Lower leg skin (tissue), 4 donors: ENCODE measurements at regions not wholly inside any gene's neighbourhood (a gene's known extent, or its start where the extent isn't known, plus 50 kb on each side); places are given as distances from the start of the nearest gene placed in this dataset.
A peak's percentile ranks its signal among the peaks of the same experiment; 100 is the strongest.

Experiments used
- DNase-seq, 2 donors: peaks; one replicate each; pipeline ENCODE4 v3.0.0-alpha.2; 2019; ENCODE audit warnings: low spot score in 2 of 2
- H3K4me3 ChIP-seq: fragments of 200-600 bp; sonication (generic); 2 replicates; pipeline ENCODE4 v1.5.1; 2017; ENCODE audit warnings: mild to moderate bottlenecking, low read depth; ENCODE audit not compliant: poor library complexity, severe bottlenecking
- CTCF ChIP-seq, 3 donors: fragments of 450-650 bp; IDR thresholded peaks; one replicate each; pipeline ENCODE4 v1.5.1; 2016; ENCODE audit warnings: antibody characterized with exemption in 3 of 3, mild to moderate bottlenecking in 3 of 3, moderate library complexity in 2 of 3
- POLR2A ChIP-seq, 2 donors: fragments of 450-650 bp; IDR thresholded peaks; one replicate each; pipeline ENCODE4 v1.6.1; 2016 to 2017; ENCODE audit warnings: antibody characterized with exemption in 2 of 2, mild to moderate bottlenecking in 1 of 2, moderate library complexity in 1 of 2
- WGBS, 2 donors: methylation state at CpG; one replicate each; pipeline ENCODE4 v1.1.5; 2018; 5-methylcytosine and 5-hydroxymethylcytosine counted together
- intact Hi-C: fragments of 100-400 bp; cut with DNase I; formaldehyde crosslinking; loops from one replicate; pipeline ENCODE4 v1.15.0; 2023; ENCODE audit warnings: low total_unique reads

DNA sequence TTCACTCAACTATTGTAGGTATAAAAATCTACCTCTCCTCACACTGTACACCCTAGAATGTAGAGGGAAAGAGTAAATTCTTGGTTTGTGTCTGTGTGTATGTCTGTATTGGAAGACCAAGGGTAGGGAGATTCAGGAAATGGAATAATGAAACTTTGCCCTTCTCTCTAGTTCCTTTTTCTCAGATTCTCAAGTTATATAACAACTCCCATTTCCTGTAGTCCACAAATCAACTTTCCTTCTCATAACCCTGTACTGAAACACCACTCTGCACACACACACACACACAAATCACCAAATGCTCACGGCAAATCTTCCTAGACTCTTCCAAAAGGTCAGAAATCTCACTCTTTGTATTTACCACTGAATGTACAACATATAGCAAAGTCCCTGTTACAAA is 824.5 kb upstream of the DIAPH2 start:
- WGBS, 2 donors = 64 to 76% methylated on average over 1 of the region's 1 CpG

DNA sequence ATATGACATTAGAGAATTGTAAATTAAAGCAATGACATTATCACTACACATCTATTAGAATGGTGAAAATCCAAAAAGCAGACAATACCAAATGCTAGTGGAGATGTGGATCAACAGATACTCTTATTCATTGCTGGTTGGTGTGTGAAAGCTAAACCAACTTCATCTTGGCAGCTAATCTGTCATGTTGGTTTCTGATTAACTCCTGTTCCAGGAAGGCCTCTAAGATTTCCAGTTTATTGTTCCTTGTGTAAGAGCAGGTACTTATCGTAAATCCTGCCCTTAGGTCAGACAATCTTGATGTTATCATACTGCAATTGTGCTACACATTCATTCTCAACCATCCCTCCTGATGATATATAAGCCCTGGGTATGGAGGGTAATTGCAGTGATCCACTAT is 809.0 kb upstream of the DIAPH2 start:
- no peak for TF ChIP-seq POLR2A (IDR thresholded peaks at IDR 0.05)
- no peak for TF ChIP-seq CTCF (IDR thresholded peaks at IDR 0.05)
- H3K4me3 ChIP-seq = no peak overlapping the region
- intact Hi-C loops = no loop called here
- 83 to 86% methylated on average over 1 of the region's 1 CpG for WGBS, 2 donors
- DNase-seq = no peak

More for the DNA sequence above, 824.5 kb upstream of the DIAPH2 start:
- intact Hi-C loops = no loop called here
- no peak overlapping the region for H3K4me3 ChIP-seq
- DNase-seq = no peak
- TF ChIP-seq POLR2A (IDR thresholded peaks at IDR 0.05) (no peak), CTCF (IDR thresholded peaks at IDR 0.05) (no peak)

DNA sequence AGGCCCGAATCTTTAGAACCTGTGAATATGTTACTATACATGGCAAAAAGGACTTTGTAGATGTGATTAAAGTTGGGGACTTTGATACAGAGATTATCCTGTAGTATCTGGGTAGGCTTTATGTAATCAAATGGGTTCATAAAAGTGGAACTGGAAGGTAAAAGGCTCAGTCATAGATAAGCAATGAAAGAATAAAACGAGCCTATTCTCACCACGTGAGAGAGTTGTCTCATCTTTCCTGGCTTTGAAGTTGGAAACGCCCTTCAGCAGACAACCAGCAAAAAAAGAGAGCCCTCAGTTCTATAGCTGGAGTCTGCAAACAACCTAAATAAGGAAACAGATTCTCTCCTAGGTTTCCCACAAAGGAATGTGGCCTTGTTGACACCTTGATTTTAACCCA is 805.8 kb upstream of the DIAPH2 start:
- no peak overlapping the region for H3K4me3 ChIP-seq
- intact Hi-C loops = no loop called here
- no peak for DNase-seq
- TF ChIP-seq CTCF (IDR thresholded peaks at IDR 0.05) = no peak
- TF ChIP-seq POLR2A (IDR thresholded peaks at IDR 0.05) = no peak
- 46 to 47% methylated on average over 4 of the region's 4 CpGs for WGBS, 2 donors

DNA sequence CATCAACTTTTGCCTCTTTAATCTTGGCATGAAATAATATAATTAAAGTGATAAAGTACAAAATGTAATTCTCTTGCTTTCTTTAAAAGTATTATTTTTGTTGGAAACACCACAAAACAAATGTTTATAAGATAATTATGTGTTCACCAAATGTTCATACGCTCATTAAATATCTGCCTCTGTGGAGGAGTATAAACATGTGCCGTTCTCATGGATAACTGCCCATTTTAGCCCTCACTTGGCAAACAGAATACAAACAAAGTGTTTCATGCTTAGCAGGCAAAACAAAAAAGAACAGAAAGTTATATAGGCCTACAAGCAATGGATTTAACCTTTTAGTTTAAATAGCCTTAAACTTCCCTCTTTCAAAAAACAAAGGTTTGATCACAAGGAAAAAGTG is 800.5 kb upstream of the DIAPH2 start:
- no peak overlapping the region for H3K4me3 ChIP-seq
- WGBS, 2 donors = 24 to 42% methylated on average over 2 of the region's 2 CpGs
- intact Hi-C loops = no loop called here
- TF ChIP-seq POLR2A (IDR thresholded peaks at IDR 0.05) = no peak
- no peak for TF ChIP-seq CTCF (IDR thresholded peaks at IDR 0.05)
- peak in 1 of 2 donors; percentile 10 for DNase-seq

DNA sequence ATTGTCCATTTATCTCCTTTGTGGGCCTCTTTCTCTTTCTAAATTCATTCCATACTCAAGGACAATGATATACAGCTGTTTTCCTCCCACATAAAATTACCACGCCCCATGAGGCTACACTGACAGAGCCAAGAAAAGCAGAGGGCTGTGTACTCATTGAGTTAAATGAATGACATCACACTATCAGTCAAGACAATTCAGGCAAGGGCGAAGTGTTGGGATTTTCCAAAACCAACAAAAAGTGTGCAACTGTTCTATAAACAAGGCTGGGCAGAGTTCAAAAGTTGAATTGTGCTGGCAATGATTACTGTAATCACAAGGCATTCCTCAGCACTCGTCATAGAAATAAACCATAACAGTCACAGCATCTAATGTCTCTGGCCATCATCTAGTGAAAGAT is 799.6 kb upstream of the DIAPH2 start:
- DNase-seq = peak in 1 of 2 donors; percentile 26
- intact Hi-C loops = no loop called here
- 17 to 29% methylated on average over 3 of the region's 3 CpGs for WGBS, 2 donors
- TF ChIP-seq POLR2A (IDR thresholded peaks at IDR 0.05) = no peak
- TF ChIP-seq CTCF (IDR thresholded peaks at IDR 0.05) = no peak
- H3K4me3 ChIP-seq = no peak overlapping the region

DNA sequence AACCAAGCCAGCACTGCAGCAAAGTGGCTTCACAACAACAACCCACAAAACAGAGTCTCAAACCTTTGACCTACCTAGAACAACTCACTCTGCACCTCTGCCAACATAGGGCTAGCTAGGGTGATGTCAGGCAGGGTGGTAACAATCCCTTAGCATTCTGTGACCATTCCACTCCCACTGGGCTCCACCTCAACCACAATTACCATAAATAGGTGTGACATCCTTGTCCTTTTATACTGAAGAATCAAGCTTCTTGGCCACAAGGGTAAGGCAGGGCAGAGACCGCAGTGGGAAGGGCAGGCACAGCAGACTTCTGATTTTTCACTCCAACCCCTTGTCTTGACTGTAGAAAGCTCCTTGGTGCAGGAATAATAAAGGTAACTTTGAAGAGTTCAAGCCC is 795.4 kb upstream of the DIAPH2 start:
- DNase-seq = no peak
- WGBS, 2 donors = 83 to 85% methylated on average over 1 of the region's 1 CpG
- H3K4me3 ChIP-seq = no peak overlapping the region
- intact Hi-C loops = no loop called here
- TF ChIP-seq POLR2A (IDR thresholded peaks at IDR 0.05) = no peak
- TF ChIP-seq CTCF (IDR thresholded peaks at IDR 0.05) = no peak
